WTC11 (cell line): ENCODE measurements at regions not wholly inside any gene's neighbourhood (a gene's known extent, or its start where the extent isn't known, plus 50 kb on each side); places are given as distances from the start of the nearest gene placed in this dataset.

ENCODE experiments used
- ATAC-seq: fragments of 200-7000 bp; cut with Tn5 transposase; 2 replicates; pipeline ENCODE4 v1.10.0; 2021; ENCODE audit warnings: mild to moderate bottlenecking, moderate library complexity
- CTCF ChIA-PET: fragments of 300-600 bp; sonication (Branson Sonifier 250); formaldehyde crosslinking; loops from one replicate; lab custom pipeline; 2021; ENCODE audit warnings: antibody characterized with exemption; lab: Charles Lee
- POLR2A ChIA-PET: fragments of 350-600 bp; sonication (Branson Sonifier 250); formaldehyde crosslinking; loops from one replicate; lab custom pipeline; 2021; ENCODE audit warnings: antibody characterized with exemption; lab: Charles Lee
- DNase-seq: peaks from one replicate; pipeline ENCODE4 v3.0.0; 2021; ENCODE audit warnings: low spot score
- H3K27ac Mint-ChIP-seq: 2 replicates; pipeline ENCODE4 v1.8.0; 2021; ENCODE audit warnings: mixed read lengths
- H3K27me3 Mint-ChIP-seq: 2 replicates; pipeline ENCODE4 v1.8.0; 2021; ENCODE audit warnings: low read depth, mild to moderate bottlenecking, moderate library complexity, mixed read lengths
- H3K36me3 Mint-ChIP-seq: 2 replicates; pipeline ENCODE4 v1.8.0; 2021; ENCODE audit warnings: mixed read lengths
- H3K4me1 Mint-ChIP-seq: 2 replicates; pipeline ENCODE4 v1.8.0; 2022; ENCODE audit warnings: mixed read lengths
- H3K4me3 Mint-ChIP-seq: 2 replicates; pipeline ENCODE4 v1.8.0; 2021; ENCODE audit warnings: mild to moderate bottlenecking, moderate library complexity, mixed read lengths
- H3K9me3 Mint-ChIP-seq: 2 replicates; pipeline ENCODE4 v1.8.0; 2021; ENCODE audit warnings: mixed read lengths
- ATF1 ChIP-seq: sonication (generic); formaldehyde crosslinking; IDR thresholded peaks from 2 replicates; pipeline ENCODE4 v1.8.1; 2023; ENCODE audit warnings: mild to moderate bottlenecking, moderate library complexity, missing genetic modification reagents
- ETV6 ChIP-seq: sonication (generic); formaldehyde crosslinking; IDR thresholded peaks from 2 replicates; pipeline ENCODE4 v1.8.1; 2022; ENCODE audit warnings: mild to moderate bottlenecking, missing genetic modification reagents
- JAZF1 ChIP-seq: fragments of 250-450 bp; sonication (Bioruptor Pico); IDR thresholded peaks from 2 replicates; pipeline ENCODE4 v1.9.0; 2021; ENCODE audit warnings: moderate library complexity, mild to moderate bottlenecking, inconsistent platforms
- MXD4 ChIP-seq: fragments of 250-450 bp; sonication (Bioruptor Pico); IDR thresholded peaks from 2 replicates; pipeline ENCODE4 v1.8.0; 2021; ENCODE audit warnings: mild to moderate bottlenecking, moderate library complexity, borderline replicate concordance
- NFATC4 ChIP-seq: fragments of 250-450 bp; sonication (Bioruptor Pico); IDR thresholded peaks from 2 replicates; pipeline ENCODE4 v1.9.0; 2021; ENCODE audit warnings: mild to moderate bottlenecking
- NR1H2 ChIP-seq: sonication (generic); formaldehyde crosslinking; IDR thresholded peaks from 2 replicates; pipeline ENCODE4 v1.9.0; 2021; ENCODE audit warnings: mild to moderate bottlenecking, moderate library complexity, missing genetic modification reagents
- NR3C1 ChIP-seq: sonication (generic); formaldehyde crosslinking; conservative IDR thresholded peaks from 2 replicates; pipeline ENCODE4 v1.8.1; 2023; ENCODE audit warnings: low read depth, mild to moderate bottlenecking, missing genetic modification reagents
- RELA ChIP-seq: sonication (generic); formaldehyde crosslinking; IDR thresholded peaks from 2 replicates; pipeline ENCODE4 v1.8.1; 2022; ENCODE audit warnings: missing genetic modification reagents, mild to moderate bottlenecking, borderline replicate concordance
- SP1 ChIP-seq: sonication (generic); formaldehyde crosslinking; conservative IDR thresholded peaks from 2 replicates; pipeline ENCODE4 v1.8.1; 2022; ENCODE audit warnings: missing genetic modification reagents
- TCF7 ChIP-seq: sonication (generic); formaldehyde crosslinking; IDR thresholded peaks from 2 replicates; pipeline ENCODE4 v1.8.0; 2022; ENCODE audit warnings: mild to moderate bottlenecking, low read depth, missing genetic modification reagents, moderate library complexity
- ZNF121 ChIP-seq: sonication (generic); formaldehyde crosslinking; IDR thresholded peaks from 2 replicates; pipeline ENCODE4 v1.8.0; 2023; ENCODE audit warnings: missing genetic modification reagents
- ZNF281 ChIP-seq: sonication (generic); formaldehyde crosslinking; IDR thresholded peaks from 2 replicates; pipeline ENCODE4 v1.8.0; 2023; ENCODE audit warnings: mild to moderate bottlenecking, missing genetic modification reagents
- ZNF416 ChIP-seq: fragments of 250-450 bp; sonication (Bioruptor Pico); IDR thresholded peaks from 2 replicates; pipeline ENCODE4 v1.9.0; 2021; ENCODE audit warnings: mild to moderate bottlenecking, inconsistent platforms
- TF ChIP-seq, protein P1 (sequence below): fragments of 250-450 bp; sonication (Bioruptor Pico); IDR thresholded peaks from 2 replicates; pipeline ENCODE4 v1.9.0; 2021; ENCODE audit warnings: moderate library complexity, mild to moderate bottlenecking, inconsistent platforms, borderline replicate concordance
- TF ChIP-seq, protein P2 (sequence below): sonication (generic); formaldehyde crosslinking; IDR thresholded peaks from 2 replicates; pipeline ENCODE4 v1.8.1; 2023; ENCODE audit warnings: mild to moderate bottlenecking, missing genetic modification reagents, moderate library complexity
- TF ChIP-seq, protein P3 (sequence below): fragments of 250-450 bp; sonication (Bioruptor Pico); IDR thresholded peaks from 2 replicates; pipeline ENCODE4 v2.1.2; 2022; ENCODE audit warnings: mild to moderate bottlenecking, moderate library complexity
- TF ChIP-seq, protein P4 (sequence below): sonication (generic); formaldehyde crosslinking; IDR thresholded peaks from 2 replicates; pipeline ENCODE4 v1.8.0; 2023; ENCODE audit warnings: missing genetic modification reagents, mild to moderate bottlenecking, borderline replicate concordance
- TF ChIP-seq, protein P5 (sequence below): fragments of 250-450 bp; sonication (Bioruptor Pico); conservative IDR thresholded peaks from 2 replicates; pipeline ENCODE4 v1.9.0; 2021; ENCODE audit warnings: mild to moderate bottlenecking
- TF ChIP-seq, protein P6 (sequence below): sonication (generic); formaldehyde crosslinking; IDR thresholded peaks from 2 replicates; pipeline ENCODE4 v1.8.1; 2023; ENCODE audit warnings: mild to moderate bottlenecking, missing genetic modification reagents, moderate library complexity

DNA sequence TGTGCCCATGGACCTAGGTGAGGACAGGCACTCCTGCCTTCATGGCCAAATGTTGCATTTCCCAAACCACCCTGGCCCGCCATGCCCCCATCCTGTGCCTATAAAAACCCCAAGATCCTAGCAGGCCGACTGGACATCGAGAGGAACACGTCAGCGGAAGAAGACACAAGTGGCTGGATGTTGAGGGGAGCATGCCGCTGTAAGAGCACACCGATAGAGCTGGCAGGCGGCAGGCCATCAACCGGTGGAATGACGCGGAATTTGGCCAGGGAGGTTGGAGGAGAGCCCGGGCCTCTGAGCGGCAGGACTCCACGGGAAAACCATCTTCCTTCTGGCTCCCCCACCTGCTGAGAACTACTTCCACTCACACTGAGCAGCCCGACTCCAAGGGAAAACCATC lies 361.1 kb upstream of the TMPRSS15 start:
- CTCF ChIA-PET = no interaction called here
- TF ChIP-seq, protein P1, sequence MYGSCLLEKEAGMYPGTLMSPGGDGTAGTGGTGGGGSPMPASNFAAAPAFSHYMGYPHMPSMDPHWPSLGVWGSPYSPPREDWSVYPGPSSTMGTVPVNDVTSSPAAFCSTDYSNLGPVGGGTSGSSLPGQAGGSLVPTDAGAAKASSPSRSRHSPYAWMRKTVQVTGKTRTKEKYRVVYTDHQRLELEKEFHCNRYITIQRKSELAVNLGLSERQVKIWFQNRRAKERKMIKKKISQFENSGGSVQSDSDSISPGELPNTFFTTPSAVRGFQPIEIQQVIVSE (CRISPR knock-in tag) = no peak
- TF ChIP-seq TCF7 (CRISPR knock-in tag) (no peak), ATF1 (CRISPR knock-in tag) (no peak), JAZF1 (CRISPR knock-in tag) (no peak), SP1 (CRISPR knock-in tag) (no peak), NR3C1 (CRISPR knock-in tag) (no peak), ZNF121 (CRISPR knock-in tag) (no peak), RELA (CRISPR knock-in tag) (no peak), ETV6 (no peak), NR1H2 (CRISPR knock-in tag) (no peak), ZNF416 (CRISPR knock-in tag) (no peak), MXD4 (CRISPR knock-in tag) (no peak), NFATC4 (CRISPR knock-in tag) (no peak), ZNF281 (no peak)
- TF ChIP-seq, protein P2, sequence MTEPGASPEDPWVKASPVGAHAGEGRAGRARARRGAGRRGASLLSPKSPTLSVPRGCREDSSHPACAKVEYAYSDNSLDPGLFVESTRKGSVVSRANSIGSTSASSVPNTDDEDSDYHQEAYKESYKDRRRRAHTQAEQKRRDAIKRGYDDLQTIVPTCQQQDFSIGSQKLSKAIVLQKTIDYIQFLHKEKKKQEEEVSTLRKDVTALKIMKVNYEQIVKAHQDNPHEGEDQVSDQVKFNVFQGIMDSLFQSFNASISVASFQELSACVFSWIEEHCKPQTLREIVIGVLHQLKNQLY = no peak
- TF ChIP-seq, protein P3, sequence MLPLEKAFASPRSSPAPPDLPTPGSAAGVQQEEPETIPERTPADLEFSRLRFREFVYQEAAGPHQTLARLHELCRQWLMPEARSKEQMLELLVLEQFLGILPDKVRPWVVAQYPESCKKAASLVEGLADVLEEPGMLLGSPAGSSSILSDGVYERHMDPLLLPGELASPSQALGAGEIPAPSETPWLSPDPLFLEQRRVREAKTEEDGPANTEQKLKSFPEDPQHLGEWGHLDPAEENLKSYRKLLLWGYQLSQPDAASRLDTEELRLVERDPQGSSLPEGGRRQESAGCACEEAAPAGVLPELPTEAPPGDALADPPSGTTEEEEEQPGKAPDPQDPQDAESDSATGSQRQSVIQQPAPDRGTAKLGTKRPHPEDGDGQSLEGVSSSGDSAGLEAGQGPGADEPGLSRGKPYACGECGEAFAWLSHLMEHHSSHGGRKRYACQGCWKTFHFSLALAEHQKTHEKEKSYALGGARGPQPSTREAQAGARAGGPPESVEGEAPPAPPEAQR (CRISPR knock-in tag) = no peak
- TF ChIP-seq, protein P4, sequence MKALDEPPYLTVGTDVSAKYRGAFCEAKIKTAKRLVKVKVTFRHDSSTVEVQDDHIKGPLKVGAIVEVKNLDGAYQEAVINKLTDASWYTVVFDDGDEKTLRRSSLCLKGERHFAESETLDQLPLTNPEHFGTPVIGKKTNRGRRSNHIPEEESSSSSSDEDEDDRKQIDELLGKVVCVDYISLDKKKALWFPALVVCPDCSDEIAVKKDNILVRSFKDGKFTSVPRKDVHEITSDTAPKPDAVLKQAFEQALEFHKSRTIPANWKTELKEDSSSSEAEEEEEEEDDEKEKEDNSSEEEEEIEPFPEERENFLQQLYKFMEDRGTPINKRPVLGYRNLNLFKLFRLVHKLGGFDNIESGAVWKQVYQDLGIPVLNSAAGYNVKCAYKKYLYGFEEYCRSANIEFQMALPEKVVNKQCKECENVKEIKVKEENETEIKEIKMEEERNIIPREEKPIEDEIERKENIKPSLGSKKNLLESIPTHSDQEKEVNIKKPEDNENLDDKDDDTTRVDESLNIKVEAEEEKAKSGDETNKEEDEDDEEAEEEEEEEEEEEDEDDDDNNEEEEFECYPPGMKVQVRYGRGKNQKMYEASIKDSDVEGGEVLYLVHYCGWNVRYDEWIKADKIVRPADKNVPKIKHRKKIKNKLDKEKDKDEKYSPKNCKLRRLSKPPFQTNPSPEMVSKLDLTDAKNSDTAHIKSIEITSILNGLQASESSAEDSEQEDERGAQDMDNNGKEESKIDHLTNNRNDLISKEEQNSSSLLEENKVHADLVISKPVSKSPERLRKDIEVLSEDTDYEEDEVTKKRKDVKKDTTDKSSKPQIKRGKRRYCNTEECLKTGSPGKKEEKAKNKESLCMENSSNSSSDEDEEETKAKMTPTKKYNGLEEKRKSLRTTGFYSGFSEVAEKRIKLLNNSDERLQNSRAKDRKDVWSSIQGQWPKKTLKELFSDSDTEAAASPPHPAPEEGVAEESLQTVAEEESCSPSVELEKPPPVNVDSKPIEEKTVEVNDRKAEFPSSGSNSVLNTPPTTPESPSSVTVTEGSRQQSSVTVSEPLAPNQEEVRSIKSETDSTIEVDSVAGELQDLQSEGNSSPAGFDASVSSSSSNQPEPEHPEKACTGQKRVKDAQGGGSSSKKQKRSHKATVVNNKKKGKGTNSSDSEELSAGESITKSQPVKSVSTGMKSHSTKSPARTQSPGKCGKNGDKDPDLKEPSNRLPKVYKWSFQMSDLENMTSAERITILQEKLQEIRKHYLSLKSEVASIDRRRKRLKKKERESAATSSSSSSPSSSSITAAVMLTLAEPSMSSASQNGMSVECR = no peak
- TF ChIP-seq, protein P5, sequence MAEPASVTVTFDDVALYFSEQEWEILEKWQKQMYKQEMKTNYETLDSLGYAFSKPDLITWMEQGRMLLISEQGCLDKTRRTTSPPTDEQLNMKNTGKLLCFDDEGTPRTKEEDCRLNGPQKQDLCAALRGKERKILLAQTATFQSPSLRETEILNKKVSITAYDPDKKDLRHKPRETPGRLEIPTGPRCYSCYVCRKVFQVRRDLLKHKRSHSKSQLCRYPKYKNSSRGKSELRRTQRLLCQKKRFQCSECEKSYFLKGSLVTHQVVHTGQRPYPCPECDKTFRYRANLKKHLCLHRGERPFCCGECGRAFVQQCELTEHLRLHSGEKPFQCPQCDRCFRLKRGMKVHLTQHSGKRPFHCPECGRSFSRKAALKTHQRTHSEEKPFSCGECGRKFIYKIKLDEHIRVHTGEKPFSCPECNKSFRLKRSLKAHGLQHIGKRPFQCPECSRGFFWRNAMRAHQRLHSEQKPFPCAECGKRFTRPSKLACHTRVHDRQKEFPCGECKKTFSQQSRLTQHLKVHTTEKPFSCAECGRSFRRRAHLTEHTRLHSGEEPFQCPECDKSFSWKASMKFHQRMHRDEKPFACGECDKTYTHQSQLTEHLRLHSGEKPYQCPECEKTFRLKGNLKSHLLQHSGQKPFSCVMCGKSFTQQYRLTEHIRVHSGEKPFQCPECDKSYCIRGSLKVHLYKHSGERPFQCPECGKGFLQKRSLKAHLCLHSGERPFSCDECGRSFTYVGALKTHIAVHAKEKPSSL (CRISPR knock-in tag) = no peak
- TF ChIP-seq, protein P6, sequence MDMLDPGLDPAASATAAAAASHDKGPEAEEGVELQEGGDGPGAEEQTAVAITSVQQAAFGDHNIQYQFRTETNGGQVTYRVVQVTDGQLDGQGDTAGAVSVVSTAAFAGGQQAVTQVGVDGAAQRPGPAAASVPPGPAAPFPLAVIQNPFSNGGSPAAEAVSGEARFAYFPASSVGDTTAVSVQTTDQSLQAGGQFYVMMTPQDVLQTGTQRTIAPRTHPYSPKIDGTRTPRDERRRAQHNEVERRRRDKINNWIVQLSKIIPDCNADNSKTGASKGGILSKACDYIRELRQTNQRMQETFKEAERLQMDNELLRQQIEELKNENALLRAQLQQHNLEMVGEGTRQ (CRISPR knock-in tag) = no peak
- H3K4me3 Mint-ChIP-seq = no peak overlapping the region

More for the DNA sequence above, 361.1 kb upstream of the TMPRSS15 start:
- Mint-ChIP-seq H3K27ac (no peak overlapping the region), H3K36me3 (no peaks in the 10 kb centered on the region), H3K27me3 (no peaks in the 10 kb centered on the region), H3K9me3 (peaks cover 3% of the 10 kb centered on the region; the same call in 1 of the 2 replicates), H3K4me1 (0 out of 2 replicates have a peak, but pooled peaks cover 2% of the 10 kb centered on the region)
- POLR2A ChIA-PET = no interaction called here
- ATAC-seq (no peak), DNase-seq (no peak)
